Natural killer cell (primary cell): ENCODE measurements at regions not wholly inside any gene's neighbourhood (a gene's known extent, or its start where the extent isn't known, plus 50 kb on each side); places are given as distances from the start of the nearest gene placed in this dataset.

Experiments used
- ATAC-seq, 3 donors: fragments of 150-1000 bp in 2 of 3; fragments of 200-7000 bp in 1 of 3; cut with Tn5 transposase; 1 replicate in 1 of 3; 2 replicates in 2 of 3; pipeline ENCODE4 v1.10.0; 2021; ENCODE audit warnings: mild to moderate bottlenecking in 2 of 3, moderate library complexity in 2 of 3
- DNase-seq, 2 donors: peaks; one replicate each; pipeline versions ENCODE4 v3.0.0 to v3.0.0-alpha.2; 2013 to 2021; ENCODE audit warnings: mixed read lengths in 1 of 2
- H3K27ac ChIP-seq: one replicate; pipeline ENCODE4 v1.5.1; 2013; ENCODE audit warnings: mild to moderate bottlenecking, low read length
- H3K27me3 ChIP-seq: one replicate; pipeline ENCODE4 v1.6.1; 2013; ENCODE audit warnings: low read length; ENCODE audit not compliant: control insufficient read depth, insufficient read depth
- H3K36me3 ChIP-seq: one replicate; pipeline ENCODE4 v1.6.1; 2013; ENCODE audit warnings: low read length; ENCODE audit not compliant: control insufficient read depth, insufficient read depth
- H3K4me1 ChIP-seq: one replicate; pipeline ENCODE4 v1.6.1; 2013; ENCODE audit warnings: low read length; ENCODE audit not compliant: control insufficient read depth, insufficient read depth
- H3K4me3 ChIP-seq: one replicate; pipeline ENCODE4 v1.5.1; 2013; ENCODE audit warnings: low read length
- H3K9me3 ChIP-seq: one replicate; pipeline ENCODE4 v1.6.1; 2013; ENCODE audit warnings: low read length; ENCODE audit not compliant: control insufficient read depth, insufficient read depth
- H3K27ac Mint-ChIP-seq, 2 donors: one replicate each; pipeline ENCODE4 v1.8.0; 2022; ENCODE audit warnings: mild to moderate bottlenecking in 2 of 2, mixed read lengths in 2 of 2, moderate library complexity in 1 of 2
- H3K27me3 Mint-ChIP-seq, 2 donors: one replicate each; pipeline ENCODE4 v1.8.0; 2022; ENCODE audit warnings: low read depth in 2 of 2, mixed read lengths in 2 of 2
- H3K36me3 Mint-ChIP-seq: one replicate; pipeline ENCODE4 v1.8.0; 2022; ENCODE audit warnings: mixed read lengths
- H3K4me1 Mint-ChIP-seq, 2 donors: one replicate each; pipeline ENCODE4 v1.8.0; 2022; ENCODE audit warnings: mixed read lengths in 2 of 2
- H3K4me3 Mint-ChIP-seq: one replicate; pipeline ENCODE4 v1.8.0; 2022; ENCODE audit warnings: mild to moderate bottlenecking, moderate library complexity, mixed read lengths
- H3K9me3 Mint-ChIP-seq, 2 donors: one replicate each; pipeline ENCODE4 v1.8.0; 2022; ENCODE audit warnings: mixed read lengths in 2 of 2
- WGBS: methylation state at CpG from one replicate; pipeline ENCODE4 v1.1.7; 2013; ENCODE audit warnings: missing lambda C conversion rate; ENCODE audit not compliant: insufficient coverage; 5-methylcytosine and 5-hydroxymethylcytosine counted together
- intact Hi-C: fragments of 100-400 bp; cut with micrococcal nuclease; formaldehyde crosslinking; loops from one replicate; pipeline ENCODE4 v1.14.2; 2022
- TF ChIP-seq, protein P1 (sequence below): fragments of 200-600 bp; IDR thresholded peaks from one replicate; pipeline ENCODE4 v1.8.0; 2022; ENCODE audit warnings: antibody characterized with exemption

- intact Hi-C loops, result no loop called here
- Histone ChIP-seq H3K27ac (no peak overlapping the region), H3K4me3 (no peak overlapping the region), H3K27me3 (peaks cover 2% of the 10 kb centered on the region), H3K36me3 (no peaks in the 10 kb centered on the region), H3K9me3 (no peaks in the 10 kb centered on the region), H3K4me1 (no peaks in the 10 kb centered on the region)
- no peaks in the 10 kb centered on the region for H3K36me3 Mint-ChIP-seq
- ATAC-seq (no peak), DNase-seq (no peak)
- H3K27me3 Mint-ChIP-seq, result peaks cover 12 to 47% of the 10 kb centered on the region in 2 donors
- no peak overlapping the region for H3K4me3 Mint-ChIP-seq
- H3K4me1 Mint-ChIP-seq, result no peaks in the 10 kb centered on the region
- WGBS, result no CpG with 5 or more reads among the region's 1 CpG
- H3K9me3 Mint-ChIP-seq, result peaks cover 0 to 5% of the 10 kb centered on the region in 2 donors
- H3K27ac Mint-ChIP-seq, result no peak overlapping the region
- TF ChIP-seq, protein P1, sequence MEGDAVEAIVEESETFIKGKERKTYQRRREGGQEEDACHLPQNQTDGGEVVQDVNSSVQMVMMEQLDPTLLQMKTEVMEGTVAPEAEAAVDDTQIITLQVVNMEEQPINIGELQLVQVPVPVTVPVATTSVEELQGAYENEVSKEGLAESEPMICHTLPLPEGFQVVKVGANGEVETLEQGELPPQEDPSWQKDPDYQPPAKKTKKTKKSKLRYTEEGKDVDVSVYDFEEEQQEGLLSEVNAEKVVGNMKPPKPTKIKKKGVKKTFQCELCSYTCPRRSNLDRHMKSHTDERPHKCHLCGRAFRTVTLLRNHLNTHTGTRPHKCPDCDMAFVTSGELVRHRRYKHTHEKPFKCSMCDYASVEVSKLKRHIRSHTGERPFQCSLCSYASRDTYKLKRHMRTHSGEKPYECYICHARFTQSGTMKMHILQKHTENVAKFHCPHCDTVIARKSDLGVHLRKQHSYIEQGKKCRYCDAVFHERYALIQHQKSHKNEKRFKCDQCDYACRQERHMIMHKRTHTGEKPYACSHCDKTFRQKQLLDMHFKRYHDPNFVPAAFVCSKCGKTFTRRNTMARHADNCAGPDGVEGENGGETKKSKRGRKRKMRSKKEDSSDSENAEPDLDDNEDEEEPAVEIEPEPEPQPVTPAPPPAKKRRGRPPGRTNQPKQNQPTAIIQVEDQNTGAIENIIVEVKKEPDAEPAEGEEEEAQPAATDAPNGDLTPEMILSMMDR, result no peak
Observed at GRCh38 chr15:79653533-79653932, 221.4 kb downstream of the MINAR1 start.

DNA sequence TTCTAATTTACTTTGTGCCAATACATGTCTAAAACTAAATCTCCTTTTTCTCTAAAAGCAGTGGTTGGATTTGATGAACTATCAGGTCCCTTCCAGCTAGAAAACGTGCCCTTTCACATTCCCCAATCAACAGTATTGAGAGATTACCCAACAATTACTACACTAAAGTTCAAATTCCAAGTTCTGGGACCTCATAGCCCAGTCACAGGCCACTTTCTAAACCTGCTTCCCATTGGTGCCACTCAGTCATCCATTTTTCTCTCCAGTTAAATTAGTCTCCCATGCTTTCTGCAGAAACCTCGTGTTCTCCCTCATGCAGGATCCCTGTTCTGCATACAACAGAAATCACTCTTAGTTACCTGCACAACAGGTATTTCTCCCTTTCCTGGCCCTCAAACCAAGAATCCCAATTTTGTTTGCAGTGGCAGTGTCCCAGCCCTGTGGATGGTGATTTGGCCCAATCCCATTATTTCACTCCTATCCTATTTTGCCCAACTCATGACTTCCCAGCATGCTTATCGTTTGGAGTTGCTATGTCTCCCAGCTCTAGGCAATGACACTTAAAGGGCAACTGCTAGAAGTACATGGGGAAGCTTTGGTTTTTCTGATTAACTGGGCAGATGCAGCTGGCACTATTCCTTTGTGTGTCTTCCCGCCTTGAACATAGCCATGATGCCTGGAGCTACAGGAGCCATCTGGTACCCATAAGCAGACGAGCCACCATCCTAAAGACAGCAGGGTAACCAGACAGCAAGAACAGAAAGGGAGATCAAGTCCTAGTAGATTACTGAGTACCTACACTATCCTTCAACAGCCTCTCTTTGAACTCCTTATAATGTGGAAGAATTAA is 224.2 kb downstream of the MINAR1 start:
- intact Hi-C loops, result no loop called here
- TF ChIP-seq, protein P1, result no peak
- H3K4me3 ChIP-seq, result no peak overlapping the region
- peaks cover 0 to 5% of the 10 kb centered on the region in 2 donors for H3K9me3 Mint-ChIP-seq
- no peaks in the 10 kb centered on the region for H3K4me1 Mint-ChIP-seq
- H3K4me3 Mint-ChIP-seq, result no peak overlapping the region
- no peaks in the 10 kb centered on the region for H3K9me3 ChIP-seq
- no peaks in the 10 kb centered on the region for H3K36me3 Mint-ChIP-seq
- DNase-seq, result no peak
- H3K27me3 ChIP-seq, result peaks cover 2% of the 10 kb centered on the region
- H3K36me3 ChIP-seq, result no peaks in the 10 kb centered on the region
- H3K27ac ChIP-seq, result no peak overlapping the region
- no peaks in the 10 kb centered on the region for H3K4me1 ChIP-seq
- no peak for ATAC-seq
- 72% methylated on average over 5 of the region's 5 CpGs for WGBS
- H3K27ac Mint-ChIP-seq, result no peak overlapping the region
- H3K27me3 Mint-ChIP-seq, result peaks cover 13 to 53% of the 10 kb centered on the region in 2 donors

GRCh38 chr15:79657722-79658121 is 225.6 kb downstream of the MINAR1 start:
- Mint-ChIP-seq H3K27me3 (peaks cover 19 to 62% of the 10 kb centered on the region in 2 donors), H3K27ac (no peak overlapping the region), H3K9me3 (peaks cover 0 to 8% of the 10 kb centered on the region in 2 donors), H3K4me3 (no peak overlapping the region), H3K4me1 (no peaks in the 10 kb centered on the region), H3K36me3 (no peaks in the 10 kb centered on the region)
- no peak for ATAC-seq
- Histone ChIP-seq H3K4me1 (no peaks in the 10 kb centered on the region), H3K27me3 (peaks cover 2% of the 10 kb centered on the region), H3K9me3 (no peaks in the 10 kb centered on the region), H3K27ac (no peak overlapping the region), H3K4me3 (no peak overlapping the region), H3K36me3 (no peaks in the 10 kb centered on the region)
- TF ChIP-seq, protein P1, result no peak
- no peak for DNase-seq
- intact Hi-C loops, result no loop called here
- 67% methylated on average over 2 of the region's 2 CpGs for WGBS

DNA sequence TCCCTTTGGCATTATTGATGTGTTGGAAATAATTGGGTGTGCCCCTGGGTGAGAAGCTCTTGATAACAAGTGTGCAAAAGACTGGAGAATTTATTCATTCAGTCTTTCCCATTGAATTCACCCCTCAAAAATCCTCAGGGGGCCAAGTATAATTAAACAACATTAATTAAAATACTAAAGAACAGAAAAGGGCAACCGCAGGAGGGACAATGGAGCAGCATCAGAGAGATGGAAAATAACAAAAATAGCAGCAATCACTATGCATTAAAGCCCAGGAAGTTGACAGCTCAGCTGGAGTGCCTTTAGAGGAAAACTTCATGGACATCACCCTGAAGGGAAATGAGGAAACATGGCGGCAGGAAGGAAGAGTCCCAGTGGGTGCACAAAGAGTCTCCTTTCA is 227.6 kb downstream of the MINAR1 start:
- Histone ChIP-seq H3K4me1 (no peaks in the 10 kb centered on the region), H3K27ac (no peak overlapping the region), H3K36me3 (no peaks in the 10 kb centered on the region), H3K9me3 (no peaks in the 10 kb centered on the region), H3K4me3 (no peak overlapping the region), H3K27me3 (peaks cover 2% of the 10 kb centered on the region)
- intact Hi-C loops, result no loop called here
- DNase-seq (no peak), ATAC-seq (no peak)
- TF ChIP-seq, protein P1, result no peak
- H3K27me3 Mint-ChIP-seq, result peaks cover 24 to 61% of the 10 kb centered on the region in 2 donors
- WGBS, result 91% methylated on average over 2 of the region's 2 CpGs
- peaks cover 0 to 8% of the 10 kb centered on the region in 2 donors for H3K9me3 Mint-ChIP-seq
- no peak overlapping the region for H3K27ac Mint-ChIP-seq
- no peaks in the 10 kb centered on the region for H3K4me1 Mint-ChIP-seq
- no peak overlapping the region for H3K4me3 Mint-ChIP-seq
- H3K36me3 Mint-ChIP-seq, result no peaks in the 10 kb centered on the region
